ENCODE measurements at regions not wholly inside any gene's neighbourhood (a gene's known extent, or its start where the extent isn't known, plus 50 kb on each side); places are given as distances from the start of the nearest gene placed in this dataset.

GRCh38 chr7:135831455-135832195 lies 83.0 kb upstream of the FAM180A start (continued):
- TF ChIP-seq EZH2 (IDR thresholded peaks at IDR 0.05; ENCODE audit: low read depth, unreplicated experiment), result no peak

GRCh38 chr7:135828604-135829003 lies 80.0 kb upstream of the FAM180A start:
- no peaks in the 10 kb centered on the region for H3K36me3 ChIP-seq (ENCODE audit: insufficient read depth)
- H3K27me3 ChIP-seq (ENCODE audit: insufficient read depth), result no peaks in the 10 kb centered on the region
- TF ChIP-seq NANOG (IDR thresholded peaks at IDR 0.05; ENCODE audit: borderline replicate concordance), result no peak
- no peak for TF ChIP-seq ZNF462 (CRISPR knock-in tag; IDR thresholded peaks at IDR 0.05)
- TF ChIP-seq CTCF (conservative IDR thresholded peaks at IDR 0.05; ENCODE audit: low read depth in 2 of 2), result no peak
- no peak for TF ChIP-seq EZH2phosphoT487 (IDR thresholded peaks at IDR 0.05; ENCODE audit: unreplicated experiment)
- TF ChIP-seq ZNF114 (CRISPR knock-in tag; IDR thresholded peaks at IDR 0.05), result no peak
- no peak for TF ChIP-seq REST (IDR thresholded peaks at IDR 0.05; ENCODE audit: unreplicated experiment)
- no peak for TF ChIP-seq EZH2 (IDR thresholded peaks at IDR 0.05; ENCODE audit: low read depth, unreplicated experiment)
- TF ChIP-seq POLR2AphosphoS5 (IDR thresholded peaks at IDR 0.05; ENCODE audit: low read depth), result no peak
- no peak for TF ChIP-seq STAT1 (IDR thresholded peaks at IDR 0.05; ENCODE audit: unreplicated experiment)
- no peak for TF ChIP-seq JUNB (IDR thresholded peaks at IDR 0.05; ENCODE audit: unreplicated experiment)
- H3K9me2 ChIP-seq (ENCODE audit: insufficient read depth), result no peaks in the 10 kb centered on the region
- H3K4me3 Mint-ChIP-seq, result no peak overlapping the region
- H3K4me2 ChIP-seq, result no peak overlapping the region
- H3F3A ChIP-seq (replicated peaks; ENCODE audit: low read depth), result no peaks in the 10 kb centered on the region
- no peak overlapping the region for H3K4me3 ChIP-seq
- H4K20me1 ChIP-seq (replicated peaks; ENCODE audit: insufficient read depth), result no peaks in the 10 kb centered on the region
- H3K27ac Mint-ChIP-seq, result no peak overlapping the region
- no peaks in the 10 kb centered on the region for H3K9me3 Mint-ChIP-seq
- H2AFZ ChIP-seq, result 0 out of 2 replicates have a peak overlapping the region, but pooled peaks have one; percentile 32
- peaks cover 2% of the 10 kb centered on the region for H3K27me3 Mint-ChIP-seq (ENCODE audit: insufficient read depth, low read depth, poor library complexity)
- no peaks in the 10 kb centered on the region for H3K4me1 ChIP-seq (ENCODE audit: insufficient read depth)
- H3K4me1 Mint-ChIP-seq, result peaks cover 7% of the 10 kb centered on the region; the same call in 2 of the 3 replicates
- no peak overlapping the region for H3K27ac ChIP-seq (ENCODE audit: low read depth)
- H3K79me2 ChIP-seq (replicated peaks; ENCODE audit: insufficient read depth), result no peaks in the 10 kb centered on the region
- H3K36me3 Mint-ChIP-seq (ENCODE audit: low read depth), result no peaks in the 10 kb centered on the region
- DNase-seq (ENCODE audit: low spot score) (no peak), ATAC-seq (no peak)

Measured in GM23338 (cell line).